ENCODE measurements at regions not wholly inside any gene's neighbourhood (a gene's known extent, or its start where the extent isn't known, plus 50 kb on each side); places are given as distances from the start of the nearest gene placed in this dataset.

DNA sequence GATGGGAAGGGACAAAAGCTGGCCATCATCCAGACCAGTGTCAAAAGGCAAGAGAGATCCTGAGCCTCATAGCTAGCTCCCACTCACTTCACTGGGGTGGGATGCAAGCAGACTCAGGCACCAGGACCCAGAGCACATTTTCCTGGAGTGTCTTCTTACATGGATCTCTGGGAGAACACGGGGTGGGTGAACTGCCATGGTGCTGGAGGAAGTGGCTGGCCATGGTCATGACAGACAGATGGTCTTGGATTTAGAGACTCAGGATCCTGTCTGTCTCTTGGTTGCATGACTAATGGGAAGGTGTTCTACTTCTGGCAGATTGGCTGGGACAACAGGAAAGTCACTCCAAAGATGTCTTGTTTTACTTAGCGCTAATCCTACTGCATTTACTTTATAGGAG, 311.5 kb downstream of the ATP23 start:
- TF ChIP-seq, protein P1, sequence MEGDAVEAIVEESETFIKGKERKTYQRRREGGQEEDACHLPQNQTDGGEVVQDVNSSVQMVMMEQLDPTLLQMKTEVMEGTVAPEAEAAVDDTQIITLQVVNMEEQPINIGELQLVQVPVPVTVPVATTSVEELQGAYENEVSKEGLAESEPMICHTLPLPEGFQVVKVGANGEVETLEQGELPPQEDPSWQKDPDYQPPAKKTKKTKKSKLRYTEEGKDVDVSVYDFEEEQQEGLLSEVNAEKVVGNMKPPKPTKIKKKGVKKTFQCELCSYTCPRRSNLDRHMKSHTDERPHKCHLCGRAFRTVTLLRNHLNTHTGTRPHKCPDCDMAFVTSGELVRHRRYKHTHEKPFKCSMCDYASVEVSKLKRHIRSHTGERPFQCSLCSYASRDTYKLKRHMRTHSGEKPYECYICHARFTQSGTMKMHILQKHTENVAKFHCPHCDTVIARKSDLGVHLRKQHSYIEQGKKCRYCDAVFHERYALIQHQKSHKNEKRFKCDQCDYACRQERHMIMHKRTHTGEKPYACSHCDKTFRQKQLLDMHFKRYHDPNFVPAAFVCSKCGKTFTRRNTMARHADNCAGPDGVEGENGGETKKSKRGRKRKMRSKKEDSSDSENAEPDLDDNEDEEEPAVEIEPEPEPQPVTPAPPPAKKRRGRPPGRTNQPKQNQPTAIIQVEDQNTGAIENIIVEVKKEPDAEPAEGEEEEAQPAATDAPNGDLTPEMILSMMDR (IDR thresholded peaks at IDR 0.05), result no peak
- TF ChIP-seq EZH2 (IDR thresholded peaks at IDR 0.05; ENCODE audit: borderline replicate concordance, insufficient read depth, low read depth, low read length, poor library complexity, severe bottlenecking), result no peak

Data from B cell (primary cell).